Right kidney (tissue), 1 donor: ENCODE measurements at regions not wholly inside any gene's neighbourhood (a gene's known extent, or its start where the extent isn't known, plus 50 kb on each side); places are given as distances from the start of the nearest gene placed in this dataset.

Experiments
- DNase-seq: peaks from one replicate; pipeline ENCODE4 v3.0.0-alpha.2; 2016

DNA sequence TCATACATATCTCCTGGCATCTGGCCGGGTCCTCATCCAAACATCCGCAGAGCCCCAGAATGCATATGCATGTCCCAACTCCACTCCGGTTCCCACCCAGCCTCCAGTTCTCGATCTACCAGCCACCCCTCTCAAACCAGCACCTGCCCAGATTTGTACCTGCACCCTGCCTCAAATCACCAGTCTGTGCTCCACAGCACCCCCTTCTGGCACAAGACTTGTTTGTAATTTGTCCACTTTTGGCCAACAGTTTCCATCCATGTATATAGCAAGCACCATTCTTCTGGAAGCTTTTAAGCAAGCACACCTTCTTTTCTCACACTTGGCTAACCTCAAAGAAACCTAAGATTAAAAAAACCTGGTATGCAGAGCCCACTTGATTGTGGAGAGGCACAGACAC is 644.1 kb downstream of the MID1IP1 start:
- DNase-seq, result no peak

DNA sequence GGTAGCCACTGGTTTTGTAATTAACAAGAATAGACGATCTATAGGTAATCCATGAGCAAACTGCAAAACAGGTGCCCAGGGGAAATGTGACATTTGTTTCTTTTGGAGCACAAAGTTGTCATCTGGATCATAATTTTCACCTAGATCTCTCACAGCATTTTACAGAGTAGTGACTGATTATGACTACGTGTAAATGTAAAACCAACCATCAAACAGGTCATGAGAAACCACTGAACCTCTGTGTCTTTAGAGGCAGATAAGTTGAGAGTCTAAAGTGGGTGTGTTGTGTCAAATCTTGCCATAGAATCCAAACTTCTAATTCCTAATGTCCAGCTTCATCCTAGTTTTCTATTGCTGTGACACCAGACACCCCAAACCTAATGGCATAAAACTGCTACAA is 648.1 kb downstream of the MID1IP1 start:
- no peak for DNase-seq

DNA sequence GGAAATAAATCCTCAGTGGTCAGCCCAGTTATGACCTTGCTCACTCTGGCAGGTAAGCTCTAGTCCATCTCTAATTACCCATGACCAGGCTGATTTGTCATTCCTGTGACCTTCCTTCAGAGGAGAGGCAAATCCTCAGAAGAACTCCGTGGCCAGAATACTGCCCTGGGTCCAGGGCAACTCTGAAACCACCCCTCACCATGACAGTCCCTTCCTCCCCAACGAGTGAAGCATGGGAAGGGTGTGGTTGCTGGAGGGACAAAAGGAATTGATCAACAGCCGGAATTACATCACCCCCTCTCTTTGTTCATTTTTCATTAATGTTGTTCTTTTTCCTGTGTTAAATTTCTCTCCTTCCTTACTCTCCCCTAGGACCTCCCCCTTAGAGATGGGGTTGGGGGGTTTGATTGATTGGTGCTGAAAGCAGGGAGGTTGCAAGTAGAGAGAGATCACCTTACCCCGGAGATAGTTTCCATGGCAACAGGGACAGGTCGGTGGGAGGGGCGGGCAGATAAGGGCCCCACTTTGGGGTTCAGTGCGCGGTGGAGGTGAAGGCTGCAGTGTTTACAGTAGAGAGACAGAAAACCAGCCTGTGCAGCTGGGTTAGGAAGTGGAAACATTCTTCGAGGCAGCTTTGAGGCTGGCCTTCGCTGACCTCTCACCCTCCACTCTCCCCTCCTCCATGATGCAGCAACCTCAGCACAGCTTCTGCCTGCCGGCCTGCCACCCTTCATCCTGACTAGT is 647.4 kb downstream of the BCOR start:
- peak; percentile 44 for DNase-seq

DNA sequence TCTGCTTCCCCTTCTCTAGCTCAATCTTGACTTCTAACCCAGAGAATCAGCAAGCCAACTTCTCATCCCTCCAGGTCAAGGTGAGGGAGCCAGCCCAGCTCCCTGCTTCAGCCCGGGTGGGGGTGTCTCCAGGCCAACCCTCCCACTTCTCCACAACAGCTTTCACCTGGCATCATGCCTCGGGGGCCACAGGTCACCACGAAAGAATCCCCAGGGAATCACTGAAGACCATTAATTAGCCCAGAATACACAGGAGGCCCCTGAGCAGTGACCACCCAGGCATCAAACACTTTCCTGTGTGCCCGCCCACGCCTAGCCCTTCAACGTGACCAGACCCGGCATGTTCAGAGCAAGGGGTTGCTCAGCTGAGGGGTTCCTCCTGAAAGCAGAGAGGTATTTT is 646.7 kb downstream of the BCOR start:
- no peak for DNase-seq

DNA sequence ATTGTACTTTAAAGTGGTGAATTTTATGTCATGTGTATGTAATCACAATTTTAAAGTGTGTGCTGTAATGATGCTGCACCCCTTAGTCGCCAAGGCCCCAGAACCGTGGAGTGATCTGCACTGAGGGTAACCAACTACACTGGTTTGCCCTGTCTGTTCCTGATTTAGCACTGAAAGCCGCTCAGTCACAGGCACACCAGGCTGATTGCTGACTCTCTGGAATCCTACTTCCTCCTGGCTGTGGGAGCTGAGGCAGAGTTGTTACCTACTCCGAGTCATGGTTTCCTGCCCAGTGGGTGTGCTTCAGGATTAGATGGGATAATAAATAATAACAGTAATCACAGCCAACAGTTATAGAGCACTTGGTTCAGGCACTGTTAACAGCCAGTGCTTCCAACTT is 645.4 kb downstream of the BCOR start:
- DNase-seq, result no peak

DNA sequence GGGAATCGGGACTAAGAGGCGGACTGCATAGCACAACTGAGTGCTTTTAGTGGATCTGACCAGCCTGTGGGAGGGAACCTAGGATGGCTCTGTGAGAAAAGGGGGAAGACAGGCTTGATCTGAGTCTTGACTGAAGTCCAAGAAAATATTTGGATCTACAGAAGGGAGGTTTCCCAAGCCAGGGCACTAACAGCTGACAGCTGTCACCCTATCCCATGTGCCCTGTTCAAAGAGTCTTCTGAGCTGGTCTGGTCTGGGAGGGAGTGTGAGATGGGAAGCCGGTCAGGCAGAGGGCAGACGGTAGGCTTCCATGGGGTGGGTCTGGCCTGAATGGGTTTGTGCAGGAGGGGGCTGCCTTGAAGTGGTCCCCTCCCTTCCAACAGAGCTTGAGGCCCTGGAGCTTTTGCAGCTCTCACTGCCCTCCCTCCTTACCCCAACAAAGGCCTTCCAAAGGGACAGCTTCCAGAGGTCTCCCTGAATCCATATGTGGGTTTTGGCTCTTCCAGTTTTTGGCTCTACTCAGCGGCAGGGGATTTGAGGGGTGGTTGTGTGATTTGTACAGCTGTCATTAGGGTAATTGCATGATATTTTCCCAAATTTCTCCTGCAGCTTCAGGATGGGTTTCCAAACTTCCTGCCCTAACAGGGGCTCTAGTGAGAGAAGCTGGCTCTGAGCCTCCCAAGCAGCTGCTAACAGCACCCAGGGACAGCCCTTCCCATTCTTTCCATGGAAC is 643.7 kb downstream of the BCOR start:
- no peak for DNase-seq

DNA sequence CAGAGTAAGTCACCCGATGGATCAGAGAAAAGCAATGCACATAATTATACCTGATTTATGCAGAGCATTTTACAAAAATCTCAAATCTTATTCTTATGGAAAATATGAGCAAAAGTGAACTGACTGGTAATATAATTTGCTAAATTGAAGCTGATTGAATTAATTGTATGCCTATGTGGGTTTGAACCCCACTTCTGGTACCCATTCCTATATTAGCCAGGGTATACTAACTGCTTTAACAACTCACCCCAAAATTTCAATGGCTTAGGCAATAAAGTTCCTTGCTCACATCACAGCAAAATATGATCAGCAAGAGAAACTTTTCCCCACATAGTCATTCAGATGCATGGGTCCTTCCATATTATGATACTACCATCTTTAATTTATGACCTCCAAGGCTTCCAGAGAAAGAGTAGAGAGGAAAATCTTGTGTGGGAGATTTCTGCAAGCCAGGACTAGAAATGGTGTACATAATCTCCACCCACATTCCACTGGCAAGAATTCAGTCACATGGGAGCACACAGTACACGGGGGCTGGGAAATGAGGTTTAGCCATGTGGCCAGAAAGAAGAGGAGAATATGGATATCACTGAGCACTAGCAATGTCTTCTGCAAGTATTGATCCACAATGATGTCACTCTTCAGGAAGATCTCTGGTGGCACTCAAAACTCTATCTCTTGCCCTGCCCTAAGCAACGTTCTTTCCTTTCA is 640.7 kb downstream of the BCOR start:
- no peak for DNase-seq

DNA sequence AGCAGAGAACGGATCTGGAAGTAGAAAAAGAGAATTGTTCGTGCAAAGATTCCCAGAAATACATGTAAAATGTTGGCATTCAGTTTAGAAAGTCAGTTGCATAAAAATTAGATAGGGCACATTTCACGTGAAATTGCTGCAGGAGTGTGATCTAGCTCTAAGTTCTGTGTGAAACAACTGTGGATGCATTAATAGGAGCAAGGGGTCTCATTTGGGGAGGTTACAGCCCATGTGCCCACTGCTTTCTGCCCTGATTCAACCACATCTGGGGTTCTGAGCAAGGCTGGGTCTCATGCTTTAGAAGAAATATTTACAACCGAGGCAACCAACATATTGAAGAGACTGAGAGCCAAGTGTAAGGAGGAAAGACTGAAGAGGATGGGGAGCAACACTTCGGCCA is 639.0 kb downstream of the BCOR start:
- DNase-seq, result no peak

DNA sequence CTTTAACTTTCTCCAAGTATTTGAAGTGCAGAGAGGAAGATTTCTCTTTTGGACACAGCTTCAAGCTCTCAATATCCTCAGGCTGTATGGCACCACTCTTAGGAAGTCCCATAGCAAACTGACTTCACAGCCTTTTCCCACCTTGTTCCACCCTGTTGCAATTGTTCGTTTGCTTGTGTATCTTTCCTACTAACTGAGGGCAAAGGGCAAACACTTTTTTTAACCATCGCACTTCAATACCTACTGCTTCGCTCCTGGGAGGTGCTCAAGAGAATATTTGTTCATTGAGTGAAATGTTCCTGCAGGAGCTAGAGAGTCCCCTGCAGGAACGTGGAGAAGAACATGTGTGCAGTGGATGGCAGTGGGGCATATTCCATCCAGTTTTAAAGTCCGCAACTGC is 638.6 kb downstream of the BCOR start:
- DNase-seq, result no peak

DNA sequence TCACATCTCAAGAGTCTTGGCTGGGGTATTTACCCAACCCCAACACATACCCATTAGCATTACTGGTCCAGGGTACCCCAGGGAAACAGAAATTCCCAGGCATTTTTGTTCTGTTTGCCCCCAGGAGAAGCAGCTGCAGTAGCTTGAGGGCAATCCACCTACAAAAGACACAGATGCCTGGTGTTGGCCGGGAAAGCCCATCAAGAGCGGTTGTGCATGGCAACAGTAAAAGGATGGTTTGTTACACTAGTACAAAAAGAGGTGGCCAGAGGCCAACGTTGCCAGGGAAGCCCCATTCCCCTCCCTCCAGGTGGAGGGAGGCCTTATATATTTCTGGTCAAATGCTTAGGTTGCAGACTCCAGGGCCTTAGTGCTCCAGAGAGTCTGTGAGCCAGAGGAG is 637.8 kb downstream of the BCOR start:
- no peak for DNase-seq

DNA sequence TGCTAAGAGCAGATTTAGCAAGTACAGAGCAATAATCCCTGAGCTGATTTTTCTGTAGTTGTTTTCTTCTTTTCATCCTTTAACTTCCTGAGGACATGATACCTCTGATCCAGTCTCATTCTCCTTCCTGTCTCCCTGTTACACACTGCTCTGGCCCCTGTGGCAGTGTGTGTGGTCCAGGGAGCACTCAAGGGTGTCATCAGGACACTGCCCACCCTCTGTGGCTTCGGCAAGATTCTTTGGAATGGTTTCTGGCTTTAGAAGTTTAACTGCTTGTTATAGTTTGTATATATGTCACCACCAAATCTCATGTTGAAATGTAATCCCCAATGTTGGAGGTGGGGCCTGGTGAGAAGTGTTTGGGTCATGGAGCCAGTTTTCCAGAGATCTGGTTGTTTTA is 637.3 kb downstream of the BCOR start:
- no peak for DNase-seq

DNA sequence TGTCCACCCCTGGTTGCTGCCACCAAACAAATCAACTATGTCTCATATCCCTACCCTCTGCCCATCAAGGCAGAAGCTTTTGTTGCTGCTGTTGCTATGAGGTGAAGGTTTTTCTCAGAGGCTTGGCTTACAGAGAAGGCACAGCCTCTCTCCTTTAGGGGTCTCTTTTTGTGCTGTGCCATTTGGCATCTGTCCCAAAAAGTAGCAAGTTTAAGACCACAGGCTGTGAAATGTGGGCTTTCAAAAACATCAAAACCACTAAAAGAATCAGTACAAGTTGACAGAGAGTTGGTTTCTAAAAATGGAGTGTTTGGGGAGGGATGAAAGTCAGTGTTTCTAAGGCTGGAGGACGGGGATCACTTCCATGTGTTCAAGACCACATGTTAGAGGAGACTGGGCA is 634.9 kb downstream of the BCOR start:
- no peak for DNase-seq

DNA sequence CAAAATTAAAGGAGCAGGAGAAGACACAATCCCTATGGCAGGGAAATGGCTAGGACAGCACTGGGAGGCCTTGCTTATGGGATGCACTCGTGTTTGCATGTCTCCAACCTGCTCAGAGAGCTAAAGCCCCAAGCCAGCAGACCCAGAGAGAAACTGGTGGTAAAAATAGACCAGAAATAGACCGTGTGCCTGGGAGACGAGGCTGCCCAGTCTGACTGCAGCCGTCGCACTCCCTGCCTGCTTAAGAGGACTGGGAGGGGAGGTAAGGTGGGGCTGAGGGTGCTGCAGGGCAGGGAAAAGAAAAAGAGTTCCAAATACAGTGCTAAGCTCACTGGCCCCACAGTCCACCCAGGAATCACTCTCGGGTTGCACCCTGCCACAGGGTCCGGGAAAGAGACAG is 633.5 kb downstream of the BCOR start:
- DNase-seq, result no peak

DNA sequence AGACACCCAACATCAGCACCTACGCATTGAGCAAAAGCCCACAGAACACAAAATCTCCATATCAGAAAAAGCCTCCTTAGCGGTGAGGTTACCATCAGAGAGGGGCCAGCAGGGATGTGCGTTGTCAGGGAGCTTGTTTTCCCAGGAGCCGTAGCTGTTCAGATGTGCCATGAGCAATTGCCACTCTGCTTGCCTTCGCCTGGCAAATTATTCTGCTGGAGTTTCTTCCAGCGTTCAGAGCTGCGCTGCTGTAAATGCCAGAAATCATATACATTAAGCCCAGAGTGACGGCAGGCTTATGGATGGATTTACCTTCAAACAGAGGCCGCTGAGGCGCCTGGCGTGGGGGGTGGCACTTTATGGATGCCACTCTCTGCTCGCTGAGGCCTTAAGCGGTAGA is 632.3 kb downstream of the BCOR start:
- DNase-seq, result no peak

DNA sequence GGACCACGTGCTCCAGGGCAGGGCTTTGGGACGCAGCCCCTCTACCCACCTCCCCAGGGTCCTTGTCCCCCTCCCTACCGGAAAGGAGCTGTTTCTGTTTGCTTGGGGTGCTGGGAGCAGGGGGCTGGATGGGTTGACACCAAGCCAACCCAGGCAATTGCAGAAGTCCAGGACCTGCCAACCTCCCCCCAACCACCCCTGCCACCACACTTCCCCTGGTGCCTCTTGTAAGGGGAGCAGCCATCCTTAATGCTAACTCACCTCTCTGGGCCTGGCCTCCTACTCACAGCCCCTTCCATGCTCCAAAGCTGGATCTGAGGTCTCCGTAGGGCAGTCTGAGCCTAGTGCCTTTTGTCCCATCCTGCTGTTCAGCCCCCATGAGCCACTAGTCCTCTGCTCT is 631.9 kb downstream of the BCOR start:
- no peak for DNase-seq

DNA sequence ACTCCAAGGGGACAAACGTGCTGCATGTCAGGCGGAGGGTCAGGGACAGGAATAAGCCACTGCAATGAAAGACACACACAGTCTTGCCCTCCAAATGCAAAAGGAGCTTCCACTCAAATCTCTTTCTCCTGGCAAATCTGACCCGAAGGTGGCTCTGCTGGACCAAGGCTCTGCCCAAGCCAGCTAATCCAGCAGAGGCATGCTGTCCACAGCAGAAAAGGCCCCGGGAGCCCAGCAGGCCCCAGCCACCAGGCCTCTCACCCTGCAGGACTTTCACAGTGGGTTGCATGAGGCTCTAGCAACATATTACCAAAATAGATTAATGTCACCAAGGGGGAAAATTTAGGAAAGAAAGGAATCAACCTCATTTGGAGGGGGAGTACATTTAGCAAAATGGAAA is 628.6 kb downstream of the BCOR start:
- no peak for DNase-seq

DNA sequence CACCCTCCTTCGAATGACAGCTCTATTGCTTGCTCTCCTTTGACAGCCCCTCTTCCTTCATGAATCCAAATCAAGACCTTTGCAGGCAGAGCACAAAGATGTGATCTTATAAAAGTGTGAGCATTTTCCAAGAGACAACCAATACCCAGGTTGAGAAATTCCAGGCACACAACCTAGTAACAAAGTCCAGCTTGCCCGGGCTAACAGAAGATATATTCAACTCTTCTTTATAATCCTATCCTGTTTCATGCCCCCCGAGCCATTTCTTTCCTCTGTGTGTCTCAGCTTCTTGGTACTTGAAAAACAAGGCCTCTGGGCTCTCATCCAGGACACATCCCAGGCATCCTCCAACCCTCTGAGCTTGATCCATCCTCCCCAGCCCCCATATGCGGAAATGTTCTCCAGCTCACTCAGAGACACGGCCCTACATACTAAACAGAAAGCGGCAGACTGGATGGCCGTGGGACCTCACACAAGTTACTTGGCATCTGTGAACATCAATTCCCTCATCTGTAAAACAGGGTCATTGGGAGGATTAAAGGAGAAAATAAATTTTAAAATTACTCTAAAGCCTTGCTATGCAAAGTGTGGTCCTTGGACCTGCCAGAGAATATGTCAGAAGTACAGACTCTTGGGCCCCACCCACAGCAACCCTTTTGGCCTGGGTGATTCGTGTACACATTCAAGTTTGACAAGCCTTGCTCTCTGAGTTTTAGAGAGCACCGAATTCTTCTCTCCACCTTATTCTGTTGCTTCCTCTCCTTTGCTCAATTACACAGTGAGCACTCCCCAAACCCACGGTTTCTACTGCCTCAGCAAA is 627.0 kb downstream of the BCOR start:
- DNase-seq, result no peak

DNA sequence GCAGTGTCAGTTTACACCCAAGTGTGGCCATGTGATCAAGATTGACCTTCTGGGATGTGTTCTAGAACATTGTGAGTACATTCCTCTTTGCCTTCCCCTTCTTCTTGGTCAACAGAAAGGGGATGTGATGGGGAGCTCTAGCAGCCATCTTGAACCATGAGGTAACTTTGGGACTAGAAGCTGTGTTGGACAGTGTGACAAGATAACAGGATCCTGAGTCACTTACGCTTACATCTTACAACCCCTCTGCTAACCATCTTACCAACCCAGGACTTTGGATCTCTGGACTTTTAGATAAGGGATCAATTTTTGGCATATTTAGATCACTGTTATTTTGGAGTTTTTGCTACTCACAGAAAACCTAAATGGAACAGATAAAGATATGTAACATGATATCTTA is 625.6 kb downstream of the BCOR start:
- DNase-seq, result no peak

DNA sequence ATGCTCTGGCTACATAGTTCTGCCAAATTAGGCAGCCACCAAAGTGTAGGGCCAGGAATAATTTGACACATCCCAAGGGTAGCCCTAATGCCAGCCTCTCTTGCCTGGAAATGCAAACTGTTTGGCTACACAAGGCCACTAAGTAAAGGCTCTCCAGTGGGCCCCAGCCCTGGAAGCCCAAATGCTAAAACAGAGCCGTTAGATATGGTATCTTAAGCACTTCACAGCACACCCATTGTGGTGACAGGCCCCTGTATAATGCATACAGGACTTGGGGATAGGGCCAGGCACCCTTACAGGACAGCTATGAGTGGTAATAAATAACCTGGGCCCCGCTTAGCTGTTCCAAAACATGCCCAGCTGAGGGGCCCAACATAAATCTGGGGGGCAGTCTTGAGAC is 623.9 kb downstream of the BCOR start:
- DNase-seq, result no peak

DNA sequence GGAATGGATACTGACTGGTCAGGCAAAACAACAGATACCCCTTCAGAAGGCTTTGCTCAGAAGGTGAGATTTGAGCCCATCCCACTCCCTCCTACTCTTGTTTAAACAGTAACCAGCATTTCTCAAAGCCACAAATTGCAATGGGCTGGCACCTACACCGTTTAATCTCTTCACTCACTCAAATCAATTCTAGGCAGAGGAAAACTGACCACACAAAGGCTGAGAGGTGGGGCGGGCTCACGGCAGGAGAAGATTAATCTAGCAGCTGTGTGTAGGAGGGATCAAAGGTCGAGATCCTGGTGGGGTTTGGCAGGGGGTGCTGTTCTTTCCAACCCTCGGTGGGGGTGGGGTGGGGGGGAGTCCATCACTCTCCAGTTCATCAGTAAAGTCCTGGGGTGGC is 622.4 kb downstream of the BCOR start:
- DNase-seq, result no peak

DNA sequence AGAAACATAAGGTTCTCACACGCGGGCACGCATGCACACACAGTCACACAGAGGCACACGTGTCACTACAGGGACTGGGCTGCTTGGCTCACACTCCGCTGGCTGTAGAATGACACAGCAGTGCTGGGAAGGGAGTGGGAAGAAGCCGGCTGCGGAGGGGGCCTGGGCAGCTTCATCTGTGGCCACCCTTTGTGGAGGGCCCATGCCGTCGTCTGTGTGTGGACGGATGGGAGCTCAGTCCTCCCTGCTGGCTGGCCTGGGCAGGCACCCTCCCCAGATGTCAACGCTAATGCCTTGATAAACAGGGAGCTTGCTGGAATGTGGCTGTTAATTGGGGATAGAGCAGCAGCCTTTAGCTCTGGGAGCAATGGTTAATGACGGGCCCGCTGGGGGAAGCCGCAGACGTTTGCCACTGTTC is 621.1 kb downstream of the BCOR start:
- DNase-seq, result peak; percentile 61

DNA sequence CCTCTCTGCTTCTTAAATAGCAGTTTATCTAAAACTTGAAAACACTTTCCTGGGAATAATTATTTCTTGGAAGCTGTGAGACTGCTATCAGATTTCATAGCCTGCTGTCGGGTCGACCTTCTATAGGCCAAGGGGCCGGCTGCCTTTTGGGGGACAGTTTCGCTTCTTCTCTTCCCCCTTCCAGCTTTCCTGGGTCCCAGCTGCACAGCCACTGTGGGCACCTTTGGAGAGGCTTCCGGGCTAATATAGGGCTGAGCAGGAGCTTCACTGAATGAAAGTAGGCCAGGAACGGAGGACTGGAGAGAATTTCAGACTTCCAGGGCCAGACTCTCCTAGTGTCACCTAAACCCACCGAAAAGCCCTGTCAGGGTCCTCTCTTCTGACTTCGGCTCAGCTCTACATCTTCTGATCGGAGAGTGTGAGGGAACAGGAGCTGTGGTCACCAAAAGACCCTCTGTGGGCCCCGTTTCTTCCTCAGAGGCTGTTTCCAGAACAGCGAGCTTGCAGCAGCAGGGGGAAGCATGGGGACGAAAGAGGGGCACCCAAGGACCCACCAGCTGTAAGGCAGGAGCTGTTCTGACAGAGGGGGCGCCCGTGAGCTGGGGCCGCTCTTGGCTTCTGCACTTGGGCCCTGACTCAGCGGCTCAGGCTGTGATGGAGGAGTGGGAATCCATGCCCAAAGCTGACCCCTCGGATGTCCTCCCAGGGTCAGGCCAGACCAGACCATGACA is 620.6 kb downstream of the BCOR start:
- DNase-seq, result no peak
